HL-60 (cell line): ENCODE measurements at regions not wholly inside any gene's neighbourhood (a gene's known extent, or its start where the extent isn't known, plus 50 kb on each side); places are given as distances from the start of the nearest gene placed in this dataset.

Experiments
- CTCF ChIP-seq: IDR thresholded peaks from one replicate; pipeline ENCODE4 v1.5.1; 2011; ENCODE audit warnings: low read length, control low read depth, inconsistent platforms; ENCODE audit not compliant: insufficient read depth
- GABPA ChIP-seq: IDR thresholded peaks from 2 replicates; pipeline ENCODE4 v1.6.1; 2012; ENCODE audit warnings: low read depth
- POLR2AphosphoS5 ChIP-seq: IDR thresholded peaks from 2 replicates; pipeline ENCODE4 v1.6.1; 2012; ENCODE audit warnings: low read depth
- REST ChIP-seq: IDR thresholded peaks from 2 replicates; pipeline ENCODE4 v1.6.1; 2012; ENCODE audit warnings: low read depth; ENCODE audit not compliant: insufficient replicate concordance
- SPI1 ChIP-seq: IDR thresholded peaks from 2 replicates; pipeline ENCODE4 v1.6.1; 2012; ENCODE audit warnings: low read depth, mild to moderate bottlenecking, borderline replicate concordance

- TF ChIP-seq POLR2AphosphoS5: no peak
- TF ChIP-seq GABPA: no peak
- no peak for TF ChIP-seq CTCF
- TF ChIP-seq SPI1: peak; percentile 52; the same call in 1 of the 2 replicates
- no peak for TF ChIP-seq REST
Observed at GRCh38 chr2:12552092-12552491, 164.6 kb upstream of the TRIB2 start.
